ENCODE measurements at regions not wholly inside any gene's neighbourhood (a gene's known extent, or its start where the extent isn't known, plus 50 kb on each side); places are given as distances from the start of the nearest gene placed in this dataset.
A peak's percentile ranks its signal among the peaks of the same experiment; 100 is the strongest.

- DNase-seq: no peak
These were observed 651.8 kb downstream of the CDH11 start for GRCh38 chr16:64469906-64470702.

- DNase-seq: no peak
These were observed 652.5 kb downstream of the CDH11 start for GRCh38 chr16:64469351-64469750.

- no peak for DNase-seq
These were observed 653.3 kb downstream of the CDH11 start for GRCh38 chr16:64468515-64469090.

GRCh38 chr16:64459821-64460220 lies 662.0 kb downstream of the CDH11 start:
- DNase-seq: peak in 13 of 58 donors; percentile 0 to 25 (median 3)

- no peak for DNase-seq
These were observed 662.5 kb downstream of the CDH11 start for GRCh38 chr16:64459402-64459801.

- no peak for DNase-seq
These were observed 666.6 kb downstream of the CDH11 start for GRCh38 chr16:64455275-64455674.

- no peak for DNase-seq
These were observed 668.2 kb downstream of the CDH11 start for GRCh38 chr16:64453646-64454045.

GRCh38 chr16:64452446-64452845 lies 669.4 kb downstream of the CDH11 start:
- no peak for DNase-seq

- DNase-seq: no peak
These were observed 671.7 kb downstream of the CDH11 start for GRCh38 chr16:64450177-64450576.

- no peak for DNase-seq
These were observed 672.4 kb downstream of the CDH11 start for GRCh38 chr16:64449506-64449905.

- no peak for DNase-seq
These were observed 676.2 kb downstream of the CDH11 start for GRCh38 chr16:64445649-64446048.

- no peak for DNase-seq
These were observed 676.6 kb downstream of the CDH11 start for GRCh38 chr16:64445245-64445644.

- DNase-seq: no peak
These were observed 681.4 kb downstream of the CDH11 start for GRCh38 chr16:64440421-64440831.

- DNase-seq: no peak
These were observed 681.9 kb downstream of the CDH11 start for GRCh38 chr16:64440005-64440404.

GRCh38 chr16:64437706-64438324 lies 684.0 kb downstream of the CDH11 start:
- no peak for DNase-seq

GRCh38 chr16:64434526-64435069 lies 687.3 kb downstream of the CDH11 start:
- DNase-seq: no peak

- no peak for DNase-seq
These were observed 693.3 kb downstream of the CDH11 start for GRCh38 chr16:64428463-64429113.

- no peak for DNase-seq
These were observed 695.7 kb downstream of the CDH11 start for GRCh38 chr16:64426131-64426666.

GRCh38 chr16:64425381-64425780 lies 696.5 kb downstream of the CDH11 start:
- no peak for DNase-seq

- DNase-seq: no peak
These were observed 699.6 kb downstream of the CDH11 start for GRCh38 chr16:64422259-64422658.

GRCh38 chr16:64421515-64421914 lies 700.3 kb downstream of the CDH11 start:
- DNase-seq: no peak

GRCh38 chr16:64419832-64420231 lies 702.0 kb downstream of the CDH11 start:
- no peak for DNase-seq
